ENCODE measurements at regions not wholly inside any gene's neighbourhood (a gene's known extent, or its start where the extent isn't known, plus 50 kb on each side); places are given as distances from the start of the nearest gene placed in this dataset.

- no peak for TF ChIP-seq ZNF384 (IDR thresholded peaks at IDR 0.05)
- no peak for TF ChIP-seq SP1 (IDR thresholded peaks at IDR 0.05)
- TF ChIP-seq BHLHE40 (IDR thresholded peaks at IDR 0.05; ENCODE audit: borderline replicate concordance) = no peak
- no peak for TF ChIP-seq PKNOX1 (IDR thresholded peaks at IDR 0.05)
- TF ChIP-seq FOXM1 (IDR thresholded peaks at IDR 0.05; ENCODE audit: borderline replicate concordance) = no peak
- no peak for TF ChIP-seq ELF4 (IDR thresholded peaks at IDR 0.05)
These were observed 253.9 kb downstream of the PPP1R3A start for GRCh38 chr7:113664867-113665266.

Measured in HEK293T (cell line).